LNCaP clone FGC (cell line): ENCODE measurements at regions not wholly inside any gene's neighbourhood (a gene's known extent, or its start where the extent isn't known, plus 50 kb on each side); places are given as distances from the start of the nearest gene placed in this dataset.

Experiments
- DNase-seq: peaks from one replicate; pipeline ENCODE4 v3.0.0-alpha.2; 2011; ENCODE audit warnings: low read depth
- H3K4me3 ChIP-seq: 2 replicates; pipeline ENCODE4 v1.5.1; 2011; ENCODE audit warnings: mild to moderate bottlenecking, low read depth, low read length, control low read depth
- CTCF ChIP-seq: IDR thresholded peaks from 2 replicates; pipeline ENCODE4 v1.5.1; 2012; ENCODE audit warnings: mild to moderate bottlenecking; ENCODE audit not compliant: control insufficient read depth, insufficient read depth; ENCODE audit errors: extremely low read depth

GRCh38 chr18:8479789-8480188, 129.4 kb upstream of the RAB12 start:
- TF ChIP-seq CTCF = no peak
- DNase-seq = no peak
- H3K4me3 ChIP-seq = no peak overlapping the region

- peak; percentile 79 for TF ChIP-seq CTCF
- no peak overlapping the region for H3K4me3 ChIP-seq
- peak; percentile 26 for DNase-seq
Measured at GRCh38 chr18:8480506-8481328, 128.5 kb upstream of the RAB12 start.

- TF ChIP-seq CTCF = no peak
- H3K4me3 ChIP-seq = no peak overlapping the region
- no peak for DNase-seq
Measured at GRCh38 chr18:8484951-8485350, 124.3 kb upstream of the RAB12 start.

- no peak overlapping the region for H3K4me3 ChIP-seq
- no peak for TF ChIP-seq CTCF
- DNase-seq = no peak
Measured at GRCh38 chr18:8489761-8490160, 119.5 kb upstream of the RAB12 start.

GRCh38 chr18:8491516-8491915, 117.7 kb upstream of the RAB12 start:
- no peak for DNase-seq
- no peak for TF ChIP-seq CTCF
- H3K4me3 ChIP-seq = no peak overlapping the region

- no peak overlapping the region for H3K4me3 ChIP-seq
- TF ChIP-seq CTCF = no peak
- DNase-seq = no peak
Measured at GRCh38 chr18:8493141-8493540, 116.1 kb upstream of the RAB12 start.

GRCh38 chr18:8496186-8496585, 113.1 kb upstream of the RAB12 start:
- no peak overlapping the region for H3K4me3 ChIP-seq
- no peak for TF ChIP-seq CTCF
- DNase-seq = no peak
